ENCODE measurements at regions not wholly inside any gene's neighbourhood (a gene's known extent, or its start where the extent isn't known, plus 50 kb on each side); places are given as distances from the start of the nearest gene placed in this dataset.

DNA sequence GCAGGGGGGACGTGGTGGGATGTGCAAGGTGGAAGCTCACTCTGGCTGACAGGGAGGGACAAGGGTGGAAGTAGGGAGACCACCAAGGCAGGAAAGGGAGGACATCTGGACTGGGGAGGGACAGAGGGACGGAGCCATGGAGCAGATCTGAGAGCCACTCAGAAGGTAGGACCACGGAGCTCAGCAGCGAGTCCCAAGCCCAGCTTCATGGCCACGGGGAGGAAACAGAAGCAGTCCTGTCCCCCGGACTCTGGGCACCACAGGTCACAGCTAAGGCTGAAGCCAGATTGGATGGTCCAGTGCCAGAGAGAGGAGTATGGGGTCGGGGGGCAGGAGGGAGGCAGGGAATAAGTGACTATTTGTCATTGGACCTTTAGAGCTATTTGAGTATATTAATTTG, 220.1 kb downstream of the TBC1D2B start:
- no peaks in the 10 kb centered on the region for H3K27me3 ChIP-seq (replicated peaks in 1 of 4; ENCODE audit: control insufficient read depth in 3 of 4, extremely low read depth in 1 of 4, insufficient read depth in 3 of 4, low read length in 3 of 4)
- 0 out of 2 replicates have a peak overlapping the region, but pooled peaks have one; percentile 7 for H3K18ac ChIP-seq (ENCODE audit: extremely low read depth, low read length)
- H4K20me1 ChIP-seq (replicated peaks in 1 of 2; ENCODE audit: control insufficient read depth in 1 of 2, insufficient read depth in 2 of 2, low read length in 2 of 2) = no peaks in the 10 kb centered on the region
- no peak overlapping the region for H3K27ac ChIP-seq (ENCODE audit: low read depth, low read length)
- no peak overlapping the region for H3K9ac ChIP-seq (replicated peaks in 1 of 4; ENCODE audit: extremely low read depth in 1 of 4, low read depth in 3 of 4, low read length in 3 of 4)
- no peak overlapping the region for H3K56ac ChIP-seq (replicated peaks; ENCODE audit: insufficient read length, low read depth, low read length)
- H4K91ac ChIP-seq (replicated peaks; ENCODE audit: insufficient read length, low read length) = peak overlapping the region; percentile 52
- no peak overlapping the region for H3K14ac ChIP-seq (ENCODE audit: insufficient read length)
- H3K79me2 ChIP-seq (ENCODE audit: control insufficient read depth in 1 of 2, insufficient read depth in 2 of 2, low read length in 2 of 2) = no peaks in the 10 kb centered on the region
- no peak overlapping the region for H2AK5ac ChIP-seq (ENCODE audit: low read depth, low read length)
- CTCF ChIA-PET (ENCODE audit: partially characterized antibody) = interaction anchor here (0.8 to 3.2 kb wide), 7 partner anchors 13 to 209 kb away, joined by 3 to 15 read pairs (median 4); no protein-coding TSS in a partner anchor
- H4K8ac ChIP-seq (ENCODE audit: extremely low read depth, insufficient read depth, low read length) = no peak overlapping the region
- no peak overlapping the region for H3K23ac ChIP-seq (ENCODE audit: insufficient read length)
- H3K4me1 ChIP-seq (replicated peaks in 1 of 4; ENCODE audit: control insufficient read depth in 3 of 4, insufficient read depth in 4 of 4, low read length in 3 of 4) = peaks cover 0 to 3% (median 0%) of the 10 kb centered on the region in 4 experiments; a peak in 1 of 7 replicates
- no peak overlapping the region for H2BK120ac ChIP-seq (replicated peaks; ENCODE audit: low read depth, low read length)
- no peak overlapping the region; the same call in 1 of the 2 replicates for H2BK5ac ChIP-seq (ENCODE audit: low read depth, low read length)
- H3K9me3 ChIP-seq (ENCODE audit: insufficient read depth in 2 of 2, low read depth in 1 of 2, low read length in 1 of 2) = no peaks in the 10 kb centered on the region
- no peak overlapping the region for H3K4me2 ChIP-seq (ENCODE audit: insufficient read depth in 1 of 2, low read depth in 2 of 2, low read length in 2 of 2)
- no peak overlapping the region for H2AFZ ChIP-seq (ENCODE audit: low read length)
- DNase-seq (ENCODE audit: low read depth in 1 of 2, low spot score in 2 of 2) = no peak
- no peak overlapping the region for H3K4me3 ChIP-seq (ENCODE audit: extremely low read depth in 1 of 4, insufficient read depth in 2 of 4, low read depth in 3 of 4, low read length in 4 of 4)
- no peaks in the 10 kb centered on the region for H3K79me1 ChIP-seq (ENCODE audit: low read depth, low read length)
- H3K4ac ChIP-seq (replicated peaks; ENCODE audit: insufficient read length, low read depth, low read length) = no peak overlapping the region
- FAIRE-seq = no peak
- 84% methylated on average over 7 of the region's 7 CpGs; no CpG with 5 or more reads in 1 of the 2 experiments for WGBS, 2 experiments (ENCODE audit: extremely low coverage in 1 of 2, insufficient coverage in 1 of 2, insufficient read length in 1 of 2, insufficient replicate concordance in 2 of 2, low coverage in 1 of 2, low lambda C conversion rate in 2 of 2, missing lambda C conversion rate in 1 of 2)
- POLR2A ChIA-PET (ENCODE audit: partially characterized antibody) = no interaction called here
- H2BK20ac ChIP-seq (ENCODE audit: low read length) = no peak overlapping the region
- no peaks in the 10 kb centered on the region for H3K23me2 ChIP-seq (ENCODE audit: low read depth, low read length)
- no peak overlapping the region for H2BK12ac ChIP-seq (ENCODE audit: low read depth, low read length)
- H2BK15ac ChIP-seq (ENCODE audit: low read length) = no peak overlapping the region
- H4K5ac ChIP-seq (ENCODE audit: insufficient read length, low read depth, low read length) = no peak overlapping the region
- no peaks in the 10 kb centered on the region for H3K36me3 ChIP-seq (ENCODE audit: control insufficient read depth in 2 of 4, insufficient read depth in 4 of 4, low read length in 3 of 4)
- TF ChIP-seq RXRA (IDR thresholded peaks at IDR 0.05; ENCODE audit: insufficient read depth, low read depth, low read length) (no peak), SP4 (IDR thresholded peaks at IDR 0.05; ENCODE audit: low read length) (no peak), CBX8 (IDR thresholded peaks at IDR 0.05; ENCODE audit: borderline replicate concordance, low read depth, low read length) (no peak), RNF2 (IDR thresholded peaks at IDR 0.05; ENCODE audit: borderline replicate concordance, low read depth, low read length, missing control alignments, poor library complexity, severe bottlenecking) (no peak), BCL11A (IDR thresholded peaks at IDR 0.05; ENCODE audit: low read depth in 2 of 2, low read length in 2 of 2) (no peak), KDM4A (IDR thresholded peaks at IDR 0.05; ENCODE audit: low read depth, low read length, severe bottlenecking) (no peak), TEAD4 (IDR thresholded peaks at IDR 0.05; ENCODE audit: low read depth, low read length) (no peak), JUN (IDR thresholded peaks at IDR 0.05; ENCODE audit: low read depth, low read length) (no peak)
- TF ChIP-seq, protein P1, sequence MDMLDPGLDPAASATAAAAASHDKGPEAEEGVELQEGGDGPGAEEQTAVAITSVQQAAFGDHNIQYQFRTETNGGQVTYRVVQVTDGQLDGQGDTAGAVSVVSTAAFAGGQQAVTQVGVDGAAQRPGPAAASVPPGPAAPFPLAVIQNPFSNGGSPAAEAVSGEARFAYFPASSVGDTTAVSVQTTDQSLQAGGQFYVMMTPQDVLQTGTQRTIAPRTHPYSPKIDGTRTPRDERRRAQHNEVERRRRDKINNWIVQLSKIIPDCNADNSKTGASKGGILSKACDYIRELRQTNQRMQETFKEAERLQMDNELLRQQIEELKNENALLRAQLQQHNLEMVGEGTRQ (IDR thresholded peaks at IDR 0.05; ENCODE audit: low read length) = no peak
- TF ChIP-seq, protein P2, sequence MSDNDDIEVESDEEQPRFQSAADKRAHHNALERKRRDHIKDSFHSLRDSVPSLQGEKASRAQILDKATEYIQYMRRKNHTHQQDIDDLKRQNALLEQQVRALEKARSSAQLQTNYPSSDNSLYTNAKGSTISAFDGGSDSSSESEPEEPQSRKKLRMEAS (IDR thresholded peaks at IDR 0.05) = no peak
- TF ChIP-seq, protein P3, sequence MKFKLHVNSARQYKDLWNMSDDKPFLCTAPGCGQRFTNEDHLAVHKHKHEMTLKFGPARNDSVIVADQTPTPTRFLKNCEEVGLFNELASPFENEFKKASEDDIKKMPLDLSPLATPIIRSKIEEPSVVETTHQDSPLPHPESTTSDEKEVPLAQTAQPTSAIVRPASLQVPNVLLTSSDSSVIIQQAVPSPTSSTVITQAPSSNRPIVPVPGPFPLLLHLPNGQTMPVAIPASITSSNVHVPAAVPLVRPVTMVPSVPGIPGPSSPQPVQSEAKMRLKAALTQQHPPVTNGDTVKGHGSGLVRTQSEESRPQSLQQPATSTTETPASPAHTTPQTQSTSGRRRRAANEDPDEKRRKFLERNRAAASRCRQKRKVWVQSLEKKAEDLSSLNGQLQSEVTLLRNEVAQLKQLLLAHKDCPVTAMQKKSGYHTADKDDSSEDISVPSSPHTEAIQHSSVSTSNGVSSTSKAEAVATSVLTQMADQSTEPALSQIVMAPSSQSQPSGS (IDR thresholded peaks at IDR 0.05; ENCODE audit: low read length) = no peak

Data from H1 (cell line).